Loucy (cell line): ENCODE measurements at regions not wholly inside any gene's neighbourhood (a gene's known extent, or its start where the extent isn't known, plus 50 kb on each side); places are given as distances from the start of the nearest gene placed in this dataset.

ENCODE experiments used
- CTCF ChIP-seq: fragments of 200-600 bp; sonication (generic); conservative IDR thresholded peaks from 2 replicates; pipeline ENCODE4 v1.5.1; 2014; ENCODE audit warnings: mild to moderate bottlenecking, antibody characterized with exemption, low read length
- EZH2phosphoT487 ChIP-seq: fragments of 200-600 bp; IDR thresholded peaks from 2 replicates; pipeline ENCODE4 v1.6.1; 2018; ENCODE audit warnings: antibody characterized with exemption, mild to moderate bottlenecking, moderate library complexity, borderline replicate concordance

GRCh38 chr15:26234976-26235767 is 372.0 kb upstream of the ATP10A start:
- TF ChIP-seq CTCF (no peak), EZH2phosphoT487 (no peak)
